ENCODE measurements at regions not wholly inside any gene's neighbourhood (a gene's known extent, or its start where the extent isn't known, plus 50 kb on each side); places are given as distances from the start of the nearest gene placed in this dataset.

- DNase-seq (ENCODE audit: low spot score) = no peak
Measured at GRCh38 chr11:33616552-33616951, 84.1 kb downstream of the C11orf91 start.

- no peak for DNase-seq (ENCODE audit: low spot score)
Measured at GRCh38 chr11:33615751-33616150, 84.9 kb downstream of the C11orf91 start.

GRCh38 chr11:33613404-33613803, 87.2 kb downstream of the C11orf91 start:
- DNase-seq (ENCODE audit: low spot score) = no peak

GRCh38 chr11:33610903-33611302, 89.7 kb downstream of the C11orf91 start:
- DNase-seq (ENCODE audit: low spot score) = no peak

GRCh38 chr11:33608386-33608785, 92.2 kb downstream of the C11orf91 start:
- DNase-seq (ENCODE audit: low spot score) = no peak

- DNase-seq (ENCODE audit: low spot score) = no peak
Measured at GRCh38 chr11:33606762-33607161, 93.9 kb downstream of the C11orf91 start.

- no peak for DNase-seq (ENCODE audit: low spot score)
Measured at GRCh38 chr11:33605703-33606102, 94.9 kb downstream of the C11orf91 start.

GRCh38 chr11:33598426-33599069, 102.1 kb downstream of the C11orf91 start:
- DNase-seq (ENCODE audit: low spot score) = no peak

- no peak for DNase-seq (ENCODE audit: low spot score)
Measured at GRCh38 chr11:33594188-33594587, 106.4 kb downstream of the C11orf91 start.

- no peak for DNase-seq (ENCODE audit: low spot score)
Measured at GRCh38 chr11:33590441-33590840, 110.2 kb downstream of the C11orf91 start.

GRCh38 chr11:33588056-33588455, 112.6 kb downstream of the C11orf91 start:
- DNase-seq (ENCODE audit: low spot score) = no peak

GRCh38 chr11:33585586-33586209, 114.9 kb downstream of the C11orf91 start:
- no peak for DNase-seq (ENCODE audit: low spot score)

- DNase-seq (ENCODE audit: low spot score) = no peak
Measured at GRCh38 chr11:33582636-33583325, 117.8 kb downstream of the C11orf91 start.

GRCh38 chr11:33579101-33579500, 121.5 kb downstream of the C11orf91 start:
- DNase-seq (ENCODE audit: low spot score) = no peak

- no peak for DNase-seq (ENCODE audit: low spot score)
Measured at GRCh38 chr11:33577204-33577603, 123.4 kb downstream of the C11orf91 start.

- no peak for DNase-seq (ENCODE audit: low spot score)
Measured at GRCh38 chr11:33575311-33575710, 125.3 kb downstream of the C11orf91 start.

GRCh38 chr11:33574331-33574730, 126.3 kb downstream of the C11orf91 start:
- DNase-seq (ENCODE audit: low spot score) = no peak

- DNase-seq (ENCODE audit: low spot score) = no peak
Measured at GRCh38 chr11:33569333-33569732, 131.3 kb downstream of the C11orf91 start.

- DNase-seq (ENCODE audit: low spot score) = no peak
Measured at GRCh38 chr11:33567004-33567403, 133.6 kb downstream of the C11orf91 start.

- no peak for DNase-seq (ENCODE audit: low spot score)
Measured at GRCh38 chr11:33564856-33565453, 135.7 kb downstream of the C11orf91 start.

GRCh38 chr11:33560729-33561128, 139.9 kb downstream of the C11orf91 start:
- DNase-seq (ENCODE audit: low spot score) = no peak

GRCh38 chr11:33559567-33559966, 141.1 kb downstream of the C11orf91 start:
- no peak for DNase-seq (ENCODE audit: low spot score)

- DNase-seq (ENCODE audit: low spot score) = no peak
Measured at GRCh38 chr11:33558097-33558496, 142.5 kb downstream of the C11orf91 start.

All from AG08396 (cell line).